Body of pancreas (tissue), 4 donors: ENCODE measurements at regions not wholly inside any gene's neighbourhood (a gene's known extent, or its start where the extent isn't known, plus 50 kb on each side); places are given as distances from the start of the nearest gene placed in this dataset.
"Not testable (repeated sequence)": the region's sequence is repeated elsewhere in the genome, so short reads cannot be mapped to it uniquely, and the experiment has no call there.

Experiments used
- ATAC-seq: fragments of 150-250 bp; one replicate; pipeline ENCODE4 v1.9.1; 2016
- DNase-seq, 4 donors: peaks; one replicate each; pipeline ENCODE4 v3.0.0-alpha.2; 2019
- H3K27ac ChIP-seq, 4 donors: fragments of 200-600 bp; sonication (generic); 1 replicate in 3 of 4; 2 replicates in 1 of 4; pipeline versions ENCODE4 v1.5.1 to v1.6.1; 2016 to 2019; ENCODE audit warnings: mild to moderate bottlenecking in 1 of 4, mixed read lengths in 1 of 4, moderate library complexity in 1 of 4
- H3K27me3 ChIP-seq, 2 donors: fragments of 200-600 bp; sonication (generic); one replicate each; pipeline ENCODE4 v1.6.0; 2016; ENCODE audit warnings: mild to moderate bottlenecking in 1 of 2
- H3K36me3 ChIP-seq, 2 donors: fragments of 200-600 bp; sonication (generic); replicated peaks in 1 of 2; 2 replicates each; pipeline ENCODE4 v1.5.1; 2016; ENCODE audit warnings: low read depth in 2 of 2; ENCODE audit not compliant: insufficient read depth in 1 of 2
- H3K4me1 ChIP-seq: fragments of 200-600 bp; sonication (generic); one replicate; pipeline ENCODE4 v1.6.0; 2016
- H3K4me3 ChIP-seq, 2 donors: fragments of 200-600 bp; sonication (generic); 1 replicate in 1 of 2; 2 replicates in 1 of 2; pipeline ENCODE4 v1.5.1; 2016 to 2019
- H3K9me3 ChIP-seq, 3 donors: fragments of 200-600 bp; sonication (generic); 1 replicate in 2 of 3; 2 replicates in 1 of 3; pipeline ENCODE4 v1.5.1; 2016
- CTCF ChIP-seq, 7 experiments: fragments of 450-650 bp in 4 of 7; fragments of 200-600 bp in 3 of 7; sonication (generic) in 3 of 7; IDR thresholded peaks; one replicate each; pipeline ENCODE4 v1.5.1; 2016 to 2019; ENCODE audit warnings: antibody characterized with exemption in 7 of 7
- POLR2A ChIP-seq, 3 donors: fragments of 450-650 bp; IDR thresholded peaks; one replicate each; pipeline ENCODE4 v1.6.1; 2016; ENCODE audit warnings: antibody characterized with exemption in 3 of 3, mild to moderate bottlenecking in 2 of 3
- WGBS, 2 donors: methylation state at CpG; one replicate each; pipeline ENCODE4 v1.1.5; 2017; 5-methylcytosine and 5-hydroxymethylcytosine counted together
- intact Hi-C: fragments of 100-400 bp; cut with DNase I; formaldehyde crosslinking; loops from one replicate; pipeline ENCODE4 v1.15.1; 2023

GRCh38 chr6:112470376-112470775, 123.2 kb downstream of the RFPL4B start:
- no peak for DNase-seq
- intact Hi-C loops: no loop called here
- ATAC-seq: no peak

GRCh38 chr6:112470950-112471349, 123.8 kb downstream of the RFPL4B start:
- DNase-seq: no peak
- intact Hi-C loops: no loop called here
- Histone ChIP-seq H3K27me3 (peaks cover 0 to 3% of the 10 kb centered on the region in 2 donors), H3K9me3 (no peaks in the 10 kb centered on the region), H3K4me1 (peaks cover 9% of the 10 kb centered on the region), H3K36me3 (no peaks in the 10 kb centered on the region), H3K27ac (no peak overlapping the region), H3K4me3 (no peak overlapping the region)
- peak; percentile 62 for ATAC-seq
- WGBS, 2 donors: 29 to 52% methylated on average over 1 of the region's 1 CpG
- no peak for TF ChIP-seq POLR2A (IDR thresholded peaks at IDR 0.05)
- no peak for TF ChIP-seq CTCF (IDR thresholded peaks at IDR 0.05)

More at GRCh38 chr6:112470376-112470775, 123.2 kb downstream of the RFPL4B start:
- Histone ChIP-seq H3K27me3 (peaks cover 0 to 3% of the 10 kb centered on the region in 2 donors), H3K4me3 (no peak overlapping the region), H3K4me1 (peaks cover 9% of the 10 kb centered on the region), H3K27ac (no peak overlapping the region), H3K36me3 (no peaks in the 10 kb centered on the region), H3K9me3 (no peaks in the 10 kb centered on the region)
- no peak for TF ChIP-seq POLR2A (IDR thresholded peaks at IDR 0.05)
- TF ChIP-seq CTCF (IDR thresholded peaks at IDR 0.05): no peak
- 93 to 94% methylated on average over 4 of the region's 4 CpGs for WGBS, 2 donors

- Histone ChIP-seq H3K36me3 (no peaks in the 10 kb centered on the region), H3K4me3 (no peak overlapping the region), H3K4me1 (peaks cover 9% of the 10 kb centered on the region), H3K27me3 (peaks cover 0 to 3% of the 10 kb centered on the region in 2 donors), H3K27ac (no peak overlapping the region), H3K9me3 (no peaks in the 10 kb centered on the region)
- ATAC-seq (no peak), DNase-seq (no peak)
- intact Hi-C loops: no loop called here
- TF ChIP-seq POLR2A (IDR thresholded peaks at IDR 0.05): no peak
- TF ChIP-seq CTCF (IDR thresholded peaks at IDR 0.05): no peak
Observed at GRCh38 chr6:112475083-112475482, 128.0 kb downstream of the RFPL4B start.

GRCh38 chr6:112477125-112477524, 130.0 kb downstream of the RFPL4B start:
- ATAC-seq (no peak), DNase-seq (no peak)
- Histone ChIP-seq H3K4me3 (no peak overlapping the region), H3K27ac (no peak overlapping the region), H3K9me3 (no peaks in the 10 kb centered on the region), H3K4me1 (no peaks in the 10 kb centered on the region), H3K27me3 (no peaks in the 10 kb centered on the region), H3K36me3 (no peaks in the 10 kb centered on the region)
- intact Hi-C loops: no loop called here
- 84% methylated on average over 5 of the region's 5 CpGs for WGBS, 2 donors
- TF ChIP-seq POLR2A (IDR thresholded peaks at IDR 0.05) (no peak), CTCF (IDR thresholded peaks at IDR 0.05) (no peak)

- intact Hi-C loops: no loop called here
- H3K27me3 ChIP-seq: no peaks in the 10 kb centered on the region
- 50 to 76% methylated on average over 2 of the region's 2 CpGs for whole genome bisulfite sequencing, 2 donors
- no peak for DNase-seq
- no peak overlapping the region for H3K4me3 ChIP-seq
- no peaks in the 10 kb centered on the region for H3K9me3 ChIP-seq
- TF ChIP-seq POLR2A (IDR thresholded peaks at IDR 0.05): no peak
- no peak for TF ChIP-seq CTCF (IDR thresholded peaks at IDR 0.05)
- no peaks in the 10 kb centered on the region for H3K36me3 ChIP-seq
- no peak for ATAC-seq
- no peaks in the 10 kb centered on the region for H3K4me1 ChIP-seq
- no peak overlapping the region for H3K27ac ChIP-seq
Observed at GRCh38 chr6:112478036-112478435, 130.9 kb downstream of the RFPL4B start.

- H3K4me3 ChIP-seq, H3K27me3 ChIP-seq, H3K4me1 ChIP-seq, H3K9me3 ChIP-seq, intact Hi-C loops, H3K27ac ChIP-seq, H3K36me3 ChIP-seq, ATAC-seq, DNase-seq: not testable (repeated sequence)
- 94 to 95% methylated on average over 5 of the region's 5 CpGs for WGBS, 2 donors
Observed at GRCh38 chr6:112479975-112480374, 132.8 kb downstream of the RFPL4B start.
